ENCODE measurements at regions not wholly inside any gene's neighbourhood (a gene's known extent, or its start where the extent isn't known, plus 50 kb on each side); places are given as distances from the start of the nearest gene placed in this dataset.

GRCh38 chr2:149662556-149662955, 75.0 kb upstream of the MMADHC start:
- TF ChIP-seq CTCF (conservative IDR thresholded peaks at IDR 0.05) (no peak), EZH2 (IDR thresholded peaks at IDR 0.05; ENCODE audit: low read depth) (no peak)

All from PC-9 (cell line).